ENCODE measurements at regions not wholly inside any gene's neighbourhood (a gene's known extent, or its start where the extent isn't known, plus 50 kb on each side); places are given as distances from the start of the nearest gene placed in this dataset.

DNA sequence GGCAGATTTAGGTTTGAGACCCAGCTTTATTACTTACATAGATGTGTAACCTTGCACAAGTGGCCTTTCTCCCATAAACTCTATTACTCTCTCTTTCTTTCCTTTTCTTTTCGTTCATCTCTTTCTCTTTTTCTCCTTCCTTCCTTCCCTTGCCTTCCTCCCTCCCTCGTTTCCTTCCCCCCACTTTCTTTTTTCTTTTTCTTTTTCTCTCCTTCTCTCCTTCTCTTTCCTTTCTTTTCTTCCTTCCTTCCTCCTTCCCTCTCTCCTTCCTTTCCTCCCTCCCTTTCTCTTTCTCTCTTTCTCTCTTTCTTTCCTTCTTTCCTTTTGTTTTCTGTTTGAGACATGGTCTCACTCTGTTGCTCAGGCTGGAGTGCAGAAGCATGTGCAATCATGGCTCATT, 526.4 kb upstream of the CXorf51A start:
- TF ChIP-seq POLR2A (IDR thresholded peaks at IDR 0.05), result no peak
- TF ChIP-seq CTCF (IDR thresholded peaks at IDR 0.05), result no peak
